Uterus (tissue), 2 donors: ENCODE measurements at regions not wholly inside any gene's neighbourhood (a gene's known extent, or its start where the extent isn't known, plus 50 kb on each side); places are given as distances from the start of the nearest gene placed in this dataset.

Experiments
- POLR2A ChIP-seq, 2 donors: fragments of 450-650 bp; IDR thresholded peaks; one replicate each; pipeline ENCODE4 v1.6.1; 2016; ENCODE audit warnings: antibody characterized with exemption in 2 of 2, mild to moderate bottlenecking in 1 of 2, moderate library complexity in 1 of 2
- TF ChIP-seq, protein P1 (sequence below), 4 experiments: fragments of 200-600 bp in 2 of 4; fragments of 450-650 bp in 2 of 4; sonication (generic) in 2 of 4; IDR thresholded peaks; one replicate each; pipeline ENCODE4 v1.5.1; 2016 to 2019; ENCODE audit warnings: antibody characterized with exemption in 4 of 4, mild to moderate bottlenecking in 2 of 4, moderate library complexity in 1 of 4

DNA sequence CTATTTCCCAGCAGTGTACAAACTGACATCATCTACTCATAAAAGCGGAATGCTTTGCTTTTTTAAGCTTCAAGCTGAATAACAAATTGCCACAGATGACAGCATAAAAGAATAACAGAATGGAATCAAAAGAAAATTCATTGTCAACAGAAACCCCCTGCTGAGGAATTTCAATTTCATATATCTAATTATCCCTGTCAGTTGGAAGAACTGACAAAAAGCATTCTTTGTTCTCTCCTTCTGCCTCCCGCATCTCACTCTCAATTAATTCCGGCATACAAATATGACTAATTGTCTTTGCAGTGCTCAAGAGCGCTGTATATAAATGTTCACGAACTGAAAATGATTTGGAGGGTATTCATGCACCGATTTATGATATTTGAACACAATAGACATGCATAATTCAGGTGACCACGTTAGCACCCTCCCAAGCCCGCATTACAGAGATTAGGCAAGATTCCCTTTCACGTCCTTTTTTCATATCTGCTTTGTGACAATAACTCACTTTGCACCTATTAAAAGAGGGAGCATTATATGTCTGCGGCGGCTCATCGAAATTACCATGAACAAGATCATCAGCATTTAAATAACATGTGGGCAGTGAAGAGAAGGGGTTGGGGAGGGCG, 277.7 kb upstream of the SALL3 start:
- TF ChIP-seq, protein P1, sequence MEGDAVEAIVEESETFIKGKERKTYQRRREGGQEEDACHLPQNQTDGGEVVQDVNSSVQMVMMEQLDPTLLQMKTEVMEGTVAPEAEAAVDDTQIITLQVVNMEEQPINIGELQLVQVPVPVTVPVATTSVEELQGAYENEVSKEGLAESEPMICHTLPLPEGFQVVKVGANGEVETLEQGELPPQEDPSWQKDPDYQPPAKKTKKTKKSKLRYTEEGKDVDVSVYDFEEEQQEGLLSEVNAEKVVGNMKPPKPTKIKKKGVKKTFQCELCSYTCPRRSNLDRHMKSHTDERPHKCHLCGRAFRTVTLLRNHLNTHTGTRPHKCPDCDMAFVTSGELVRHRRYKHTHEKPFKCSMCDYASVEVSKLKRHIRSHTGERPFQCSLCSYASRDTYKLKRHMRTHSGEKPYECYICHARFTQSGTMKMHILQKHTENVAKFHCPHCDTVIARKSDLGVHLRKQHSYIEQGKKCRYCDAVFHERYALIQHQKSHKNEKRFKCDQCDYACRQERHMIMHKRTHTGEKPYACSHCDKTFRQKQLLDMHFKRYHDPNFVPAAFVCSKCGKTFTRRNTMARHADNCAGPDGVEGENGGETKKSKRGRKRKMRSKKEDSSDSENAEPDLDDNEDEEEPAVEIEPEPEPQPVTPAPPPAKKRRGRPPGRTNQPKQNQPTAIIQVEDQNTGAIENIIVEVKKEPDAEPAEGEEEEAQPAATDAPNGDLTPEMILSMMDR (IDR thresholded peaks at IDR 0.05), result no peak
- TF ChIP-seq POLR2A (IDR thresholded peaks at IDR 0.05), result no peak
